GM18861 (cell line): ENCODE measurements at regions not wholly inside any gene's neighbourhood (a gene's known extent, or its start where the extent isn't known, plus 50 kb on each side); places are given as distances from the start of the nearest gene placed in this dataset.
"Not testable (repeated sequence)": the region's sequence is repeated elsewhere in the genome, so short reads cannot be mapped to it uniquely, and the experiment has no call there.

Experiments
- ATAC-seq: cut with Tn5 transposase; IDR thresholded peaks from one replicate; pipeline ENCODE4 v1.9.1; 2021; ENCODE audit not compliant: unreplicated experiment

- ATAC-seq: no peak
Measured at GRCh38 chr5:6112538-6112937, 265.8 kb downstream of the MED10 start.

GRCh38 chr5:6112125-6112524 is 266.2 kb downstream of the MED10 start:
- ATAC-seq: no peak

GRCh38 chr5:6111131-6111530 is 267.2 kb downstream of the MED10 start:
- no peak for ATAC-seq

- ATAC-seq: no peak
Measured at GRCh38 chr5:6110441-6111005, 267.8 kb downstream of the MED10 start.

- no peak for ATAC-seq
Measured at GRCh38 chr5:6108981-6109825, 269.1 kb downstream of the MED10 start.

GRCh38 chr5:6108540-6108848 is 269.9 kb downstream of the MED10 start:
- ATAC-seq: no peak

- ATAC-seq: no peak
Measured at GRCh38 chr5:6107675-6108539, 270.4 kb downstream of the MED10 start.

- ATAC-seq: no peak
Measured at GRCh38 chr5:6106756-6107155, 271.6 kb downstream of the MED10 start.

GRCh38 chr5:6105320-6105719 is 273.0 kb downstream of the MED10 start:
- ATAC-seq: no peak

- no peak for ATAC-seq
Measured at GRCh38 chr5:6096101-6096500, 282.2 kb downstream of the MED10 start.

- ATAC-seq: not testable (repeated sequence)
Measured at GRCh38 chr5:6094180-6094579, 284.2 kb downstream of the MED10 start.

GRCh38 chr5:6090838-6091237 is 287.5 kb downstream of the MED10 start:
- no peak for ATAC-seq

GRCh38 chr5:6090079-6090654 is 288.2 kb downstream of the MED10 start:
- no peak for ATAC-seq

GRCh38 chr5:6088706-6089105 is 289.6 kb downstream of the MED10 start:
- no peak for ATAC-seq

- ATAC-seq: no peak
Measured at GRCh38 chr5:6087576-6087975, 290.8 kb downstream of the MED10 start.

- ATAC-seq: no peak
Measured at GRCh38 chr5:6086871-6087270, 291.5 kb downstream of the MED10 start.

GRCh38 chr5:6085341-6085860 is 292.9 kb downstream of the MED10 start:
- ATAC-seq: no peak

- ATAC-seq: no peak
Measured at GRCh38 chr5:6084836-6085235, 293.5 kb downstream of the MED10 start.

- ATAC-seq: no peak
Measured at GRCh38 chr5:6084376-6084775, 294.0 kb downstream of the MED10 start.

- ATAC-seq: no peak
Measured at GRCh38 chr5:6083311-6083978, 294.9 kb downstream of the MED10 start.

- ATAC-seq: no peak
Measured at GRCh38 chr5:6082685-6083084, 295.7 kb downstream of the MED10 start.
